ENCODE measurements at regions not wholly inside any gene's neighbourhood (a gene's known extent, or its start where the extent isn't known, plus 50 kb on each side); places are given as distances from the start of the nearest gene placed in this dataset.

GRCh38 chr10:91108820-91109219 lies 111.6 kb upstream of the PCGF5 start:
- DNase-seq (no peak), ATAC-seq (ENCODE audit: low read depth) (no peak)
- TF ChIP-seq EZH2 (IDR thresholded peaks at IDR 0.05; ENCODE audit: borderline replicate concordance, insufficient read depth, low read depth, low read length, poor library complexity, severe bottlenecking) = no peak
- no peak for TF ChIP-seq CTCF (IDR thresholded peaks at IDR 0.05)
- no peaks in the 10 kb centered on the region for H3K79me2 ChIP-seq (ENCODE audit: control insufficient read depth, insufficient read depth, low read length)
- no peaks in the 10 kb centered on the region for H3K27me3 Mint-ChIP-seq
- H2AFZ ChIP-seq (ENCODE audit: insufficient read depth, low read depth, low read length, poor library complexity, severe bottlenecking) = no peak overlapping the region
- ChIA-PET CTCF (no interaction called here), POLR2A (no interaction called here)
- no peak overlapping the region for H3K9ac ChIP-seq (ENCODE audit: low read length)
- no peaks in the 10 kb centered on the region for H3K36me3 ChIP-seq (replicated peaks in 1 of 2; ENCODE audit: control extremely low read depth in 1 of 2, control insufficient read depth in 1 of 2, extremely low read depth in 1 of 2, insufficient read depth in 2 of 2, low read length in 1 of 2)
- peaks cover 21% of the 10 kb centered on the region for H3K4me1 Mint-ChIP-seq
- no peak overlapping the region for H3K4me3 Mint-ChIP-seq
- H3K9me3 ChIP-seq (ENCODE audit: control extremely low read depth in 1 of 3, control insufficient read depth in 2 of 3, insufficient read depth in 1 of 3, low read length in 2 of 3) = no peaks in the 10 kb centered on the region
- intact Hi-C loops (cut with micrococcal nuclease) = loop anchor here (10.0 kb wide), 1 partner anchor 306 kb away; the partner anchor contains the start of gene HECTD2
- no peaks in the 10 kb centered on the region for H4K20me1 ChIP-seq (ENCODE audit: control insufficient read depth, insufficient read depth, low read length, poor library complexity, severe bottlenecking)
- no peak overlapping the region for H3K27ac ChIP-seq (ENCODE audit: low read length in 2 of 2)
- H3K4me1 ChIP-seq (ENCODE audit: control insufficient read depth in 2 of 2, insufficient read depth in 2 of 2, low read length in 2 of 2) = peaks cover 16 to 18% of the 10 kb centered on the region in 2 donors
- H3K27me3 ChIP-seq (replicated peaks in 1 of 4; ENCODE audit: control extremely low read depth in 1 of 4, control insufficient read depth in 3 of 4, insufficient read depth in 4 of 4, low read length in 3 of 4) = no peaks in the 10 kb centered on the region
- no peak overlapping the region for H3K27ac Mint-ChIP-seq
- peaks cover 2% of the 10 kb centered on the region for H3K9me3 Mint-ChIP-seq (ENCODE audit: insufficient read depth)
- no peak overlapping the region for H3K4me3 ChIP-seq (ENCODE audit: control extremely low read depth in 1 of 5, extremely low read depth in 1 of 5, insufficient read depth in 1 of 5, low read depth in 2 of 5, low read length in 4 of 5)
- no peak overlapping the region for H3K4me2 ChIP-seq (replicated peaks; ENCODE audit: low read depth, low read length, poor library complexity, severe bottlenecking)

DNA sequence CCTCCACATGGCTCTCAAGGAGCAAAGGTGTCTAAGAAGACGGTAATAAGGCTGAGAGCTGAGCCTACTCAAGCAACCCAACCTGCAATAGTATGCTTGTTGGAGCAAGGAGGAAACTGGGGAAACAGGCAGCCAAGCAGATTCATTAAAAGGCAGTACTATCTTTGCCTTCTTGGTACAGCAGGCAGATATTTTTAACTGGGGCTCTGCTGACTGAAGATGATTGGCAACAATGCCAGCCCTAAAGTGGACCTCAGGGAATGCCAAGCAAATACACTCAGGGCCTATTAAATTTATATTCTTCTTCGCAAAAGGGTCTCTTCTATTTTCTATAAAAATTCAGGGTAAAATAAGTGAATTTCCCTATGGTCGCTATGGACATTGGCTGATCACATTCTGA lies 109.4 kb upstream of the PCGF5 start:
- ATAC-seq (ENCODE audit: low read depth) = no peak
- H3K4me3 ChIP-seq (ENCODE audit: control extremely low read depth in 1 of 5, extremely low read depth in 1 of 5, insufficient read depth in 1 of 5, low read depth in 2 of 5, low read length in 4 of 5) = no peak overlapping the region
- POLR2A ChIA-PET = no interaction called here
- WGBS (ENCODE audit: insufficient coverage) = 100% methylated on average over 1 of the region's 3 CpGs
- no peaks in the 10 kb centered on the region for H3K9me3 ChIP-seq (ENCODE audit: control extremely low read depth in 1 of 3, control insufficient read depth in 2 of 3, insufficient read depth in 1 of 3, low read length in 2 of 3)
- Mint-ChIP-seq H3K27me3 (no peaks in the 10 kb centered on the region), H3K9me3 (ENCODE audit: insufficient read depth) (peaks cover 2% of the 10 kb centered on the region), H3K4me1 (no peaks in the 10 kb centered on the region), H3K27ac (no peak overlapping the region), H3K4me3 (no peak overlapping the region)
- CTCF ChIA-PET = no interaction called here
- H3K27ac ChIP-seq (ENCODE audit: low read length in 2 of 2) = no peak overlapping the region
- no peaks in the 10 kb centered on the region for H3K27me3 ChIP-seq (replicated peaks in 1 of 4; ENCODE audit: control extremely low read depth in 1 of 4, control insufficient read depth in 3 of 4, insufficient read depth in 4 of 4, low read length in 3 of 4)
- H3K36me3 ChIP-seq (replicated peaks in 1 of 2; ENCODE audit: control extremely low read depth in 1 of 2, control insufficient read depth in 1 of 2, extremely low read depth in 1 of 2, insufficient read depth in 2 of 2, low read length in 1 of 2) = no peaks in the 10 kb centered on the region
- H3K79me2 ChIP-seq (ENCODE audit: control insufficient read depth, insufficient read depth, low read length) = no peaks in the 10 kb centered on the region
- no peak overlapping the region for H3K9ac ChIP-seq (ENCODE audit: low read length)
- H3K4me2 ChIP-seq (replicated peaks; ENCODE audit: low read depth, low read length, poor library complexity, severe bottlenecking) = no peak overlapping the region
- TF ChIP-seq CTCF (IDR thresholded peaks at IDR 0.05) (no peak), EZH2 (IDR thresholded peaks at IDR 0.05; ENCODE audit: borderline replicate concordance, insufficient read depth, low read depth, low read length, poor library complexity, severe bottlenecking) (no peak)
- no peak for DNase-seq
- intact Hi-C loops (cut with micrococcal nuclease) = no loop called here
- H2AFZ ChIP-seq (ENCODE audit: insufficient read depth, low read depth, low read length, poor library complexity, severe bottlenecking) = no peak overlapping the region
- H3K4me1 ChIP-seq (ENCODE audit: control insufficient read depth in 2 of 2, insufficient read depth in 2 of 2, low read length in 2 of 2) = no peaks in the 10 kb centered on the region
- no peaks in the 10 kb centered on the region for H4K20me1 ChIP-seq (ENCODE audit: control insufficient read depth, insufficient read depth, low read length, poor library complexity, severe bottlenecking)

Data from B cell (primary cell).